ENCODE measurements at regions not wholly inside any gene's neighbourhood (a gene's known extent, or its start where the extent isn't known, plus 50 kb on each side); places are given as distances from the start of the nearest gene placed in this dataset.
"Not testable (repeated sequence)": the region's sequence is repeated elsewhere in the genome, so short reads cannot be mapped to it uniquely, and the experiment has no call there.

GRCh38 chr20:26207237-26207966 lies 510.7 kb upstream of the ZNF337 start:
- Histone ChIP-seq H3K4me2 (ENCODE audit: low read depth, low read length, poor library complexity, severe bottlenecking) (no peak overlapping the region), H3F3A (ENCODE audit: low read depth) (no peaks in the 10 kb centered on the region)

GRCh38 chr20:26205350-26205749 lies 508.7 kb upstream of the ZNF337 start:
- H3K4me2 ChIP-seq (ENCODE audit: low read depth, low read length, poor library complexity, severe bottlenecking) = no peak overlapping the region
- H2AFZ ChIP-seq (ENCODE audit: low read length) = no peak overlapping the region
- no peaks in the 10 kb centered on the region for H3K27me3 ChIP-seq (ENCODE audit: insufficient read depth, low read length, poor library complexity, severe bottlenecking)
- H3K36me3 ChIP-seq (ENCODE audit: insufficient read depth, low read length) = no peaks in the 10 kb centered on the region
- no peaks in the 10 kb centered on the region for H3K9me2 ChIP-seq (replicated peaks; ENCODE audit: low read depth, low read length)
- H3K79me2 ChIP-seq (ENCODE audit: insufficient read depth, low read length) = no peaks in the 10 kb centered on the region
- 0 out of 2 replicates have a peak, but pooled peaks cover 5% of the 10 kb centered on the region for H3K9me3 ChIP-seq (ENCODE audit: insufficient read depth, low read depth, low read length)
- no peaks in the 10 kb centered on the region for H3F3A ChIP-seq (ENCODE audit: low read depth)
- no peaks in the 10 kb centered on the region for H4K20me1 ChIP-seq (ENCODE audit: insufficient read depth, low read length, poor library complexity, severe bottlenecking)
- H3K9ac ChIP-seq (ENCODE audit: low read depth, low read length, poor library complexity, severe bottlenecking) = no peak overlapping the region
- TF ChIP-seq CTCF (conservative IDR thresholded peaks at IDR 0.05; ENCODE audit: low read length) (no peak), EZH2phosphoT487 (IDR thresholded peaks at IDR 0.05; ENCODE audit: borderline replicate concordance) (no peak)
- H3K4me1 ChIP-seq (ENCODE audit: insufficient read depth, low read length, poor library complexity, severe bottlenecking) = no peaks in the 10 kb centered on the region
- no peak overlapping the region for H3K4me3 ChIP-seq (ENCODE audit: low read length, poor library complexity, severe bottlenecking)

More at GRCh38 chr20:26207237-26207966, 510.7 kb upstream of the ZNF337 start:
- no peaks in the 10 kb centered on the region for H3K79me2 ChIP-seq (ENCODE audit: insufficient read depth, low read length)
- no peaks in the 10 kb centered on the region for H3K27me3 ChIP-seq (ENCODE audit: insufficient read depth, low read length, poor library complexity, severe bottlenecking)
- no peaks in the 10 kb centered on the region for H4K20me1 ChIP-seq (ENCODE audit: insufficient read depth, low read length, poor library complexity, severe bottlenecking)
- H2AFZ ChIP-seq (ENCODE audit: low read length) = no peak overlapping the region
- H3K9me2 ChIP-seq (replicated peaks; ENCODE audit: low read depth, low read length) = no peaks in the 10 kb centered on the region
- H3K4me1 ChIP-seq (ENCODE audit: insufficient read depth, low read length, poor library complexity, severe bottlenecking) = no peaks in the 10 kb centered on the region
- no peaks in the 10 kb centered on the region for H3K9me3 ChIP-seq (ENCODE audit: insufficient read depth, low read depth, low read length)
- TF ChIP-seq EZH2phosphoT487 (IDR thresholded peaks at IDR 0.05; ENCODE audit: borderline replicate concordance) (no peak), CTCF (conservative IDR thresholded peaks at IDR 0.05; ENCODE audit: low read length) (no peak)
- no peaks in the 10 kb centered on the region for H3K36me3 ChIP-seq (ENCODE audit: insufficient read depth, low read length)
- no peak overlapping the region for H3K9ac ChIP-seq (ENCODE audit: low read depth, low read length, poor library complexity, severe bottlenecking)
- no peak overlapping the region for H3K4me3 ChIP-seq (ENCODE audit: low read length, poor library complexity, severe bottlenecking)

GRCh38 chr20:26201026-26201425 lies 504.4 kb upstream of the ZNF337 start:
- H3F3A ChIP-seq (ENCODE audit: low read depth); H4K20me1 ChIP-seq (ENCODE audit: insufficient read depth, low read length, poor library complexity, severe bottlenecking); H3K27me3 ChIP-seq (ENCODE audit: insufficient read depth, low read length, poor library complexity, severe bottlenecking); H3K9me3 ChIP-seq (ENCODE audit: insufficient read depth, low read depth, low read length); H3K4me3 ChIP-seq (ENCODE audit: low read length, poor library complexity, severe bottlenecking); H3K79me2 ChIP-seq (ENCODE audit: insufficient read depth, low read length); H3K4me2 ChIP-seq (ENCODE audit: low read depth, low read length, poor library complexity, severe bottlenecking); H3K36me3 ChIP-seq (ENCODE audit: insufficient read depth, low read length); H3K9me2 ChIP-seq (replicated peaks; ENCODE audit: low read depth, low read length); H3K9ac ChIP-seq (ENCODE audit: low read depth, low read length, poor library complexity, severe bottlenecking); H2AFZ ChIP-seq (ENCODE audit: low read length); H3K4me1 ChIP-seq (ENCODE audit: insufficient read depth, low read length, poor library complexity, severe bottlenecking): not testable (repeated sequence)

GRCh38 chr20:26187329-26187728 lies 490.7 kb upstream of the ZNF337 start:
- not testable (repeated sequence) for H3K4me2 ChIP-seq (ENCODE audit: low read depth, low read length, poor library complexity, severe bottlenecking); H3K27me3 ChIP-seq (ENCODE audit: insufficient read depth, low read length, poor library complexity, severe bottlenecking); H3K9ac ChIP-seq (ENCODE audit: low read depth, low read length, poor library complexity, severe bottlenecking); H3F3A ChIP-seq (ENCODE audit: low read depth); H3K36me3 ChIP-seq (ENCODE audit: insufficient read depth, low read length); H4K20me1 ChIP-seq (ENCODE audit: insufficient read depth, low read length, poor library complexity, severe bottlenecking); H3K9me2 ChIP-seq (replicated peaks; ENCODE audit: low read depth, low read length); H3K4me3 ChIP-seq (ENCODE audit: low read length, poor library complexity, severe bottlenecking); H3K79me2 ChIP-seq (ENCODE audit: insufficient read depth, low read length); H3K9me3 ChIP-seq (ENCODE audit: insufficient read depth, low read depth, low read length); H2AFZ ChIP-seq (ENCODE audit: low read length); H3K4me1 ChIP-seq (ENCODE audit: insufficient read depth, low read length, poor library complexity, severe bottlenecking)

GRCh38 chr20:26183720-26184119 lies 487.1 kb upstream of the ZNF337 start:
- not testable (repeated sequence) for H3K9ac ChIP-seq (ENCODE audit: low read depth, low read length, poor library complexity, severe bottlenecking); H3K36me3 ChIP-seq (ENCODE audit: insufficient read depth, low read length); H3K4me3 ChIP-seq (ENCODE audit: low read length, poor library complexity, severe bottlenecking); H3K4me1 ChIP-seq (ENCODE audit: insufficient read depth, low read length, poor library complexity, severe bottlenecking); H3K79me2 ChIP-seq (ENCODE audit: insufficient read depth, low read length); H3K9me2 ChIP-seq (replicated peaks; ENCODE audit: low read depth, low read length); H2AFZ ChIP-seq (ENCODE audit: low read length); H4K20me1 ChIP-seq (ENCODE audit: insufficient read depth, low read length, poor library complexity, severe bottlenecking); H3K4me2 ChIP-seq (ENCODE audit: low read depth, low read length, poor library complexity, severe bottlenecking); H3K9me3 ChIP-seq (ENCODE audit: insufficient read depth, low read depth, low read length); H3K27me3 ChIP-seq (ENCODE audit: insufficient read depth, low read length, poor library complexity, severe bottlenecking); H3F3A ChIP-seq (ENCODE audit: low read depth)

GRCh38 chr20:26181364-26181763 lies 484.7 kb upstream of the ZNF337 start:
- not testable (repeated sequence) for H3K9ac ChIP-seq (ENCODE audit: low read depth, low read length, poor library complexity, severe bottlenecking); H3K27me3 ChIP-seq (ENCODE audit: insufficient read depth, low read length, poor library complexity, severe bottlenecking); H3K4me2 ChIP-seq (ENCODE audit: low read depth, low read length, poor library complexity, severe bottlenecking); H3K4me1 ChIP-seq (ENCODE audit: insufficient read depth, low read length, poor library complexity, severe bottlenecking); H3K9me2 ChIP-seq (replicated peaks; ENCODE audit: low read depth, low read length); H3F3A ChIP-seq (ENCODE audit: low read depth); H3K9me3 ChIP-seq (ENCODE audit: insufficient read depth, low read depth, low read length); H2AFZ ChIP-seq (ENCODE audit: low read length); H3K36me3 ChIP-seq (ENCODE audit: insufficient read depth, low read length); H3K79me2 ChIP-seq (ENCODE audit: insufficient read depth, low read length); H3K4me3 ChIP-seq (ENCODE audit: low read length, poor library complexity, severe bottlenecking); H4K20me1 ChIP-seq (ENCODE audit: insufficient read depth, low read length, poor library complexity, severe bottlenecking)

All from Loucy (cell line).